HG02870 (cell line): ENCODE measurements at regions not wholly inside any gene's neighbourhood (a gene's known extent, or its start where the extent isn't known, plus 50 kb on each side); places are given as distances from the start of the nearest gene placed in this dataset.

Source experiments
- ATAC-seq: cut with Tn5 transposase; IDR thresholded peaks from one replicate; pipeline ENCODE4 v1.9.1; 2021; ENCODE audit warnings: mild to moderate bottlenecking, moderate library complexity; ENCODE audit not compliant: unreplicated experiment

DNA sequence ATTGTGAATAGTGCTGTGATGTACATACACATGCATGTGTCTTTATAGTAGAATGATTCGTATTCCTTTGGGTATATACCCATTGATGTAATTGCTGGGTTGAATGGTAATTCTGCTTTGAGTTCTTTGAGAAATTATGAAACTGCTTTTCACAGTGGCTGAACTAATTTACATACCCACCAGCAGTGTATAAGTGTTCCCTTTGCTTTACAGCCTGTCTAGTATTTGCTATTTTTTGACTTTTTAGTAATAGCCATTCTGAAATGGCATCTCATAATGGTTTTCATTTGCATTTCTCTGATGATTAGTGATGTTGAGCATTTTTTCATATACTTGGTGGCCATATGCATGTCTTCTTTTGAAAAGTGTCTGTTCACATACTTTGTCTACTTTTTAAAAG, 54.5 kb upstream of the FAM78B start:
- no peak for ATAC-seq

GRCh38 chr1:166233750-166234366, 67.1 kb upstream of the FAM78B start:
- no peak for ATAC-seq

DNA sequence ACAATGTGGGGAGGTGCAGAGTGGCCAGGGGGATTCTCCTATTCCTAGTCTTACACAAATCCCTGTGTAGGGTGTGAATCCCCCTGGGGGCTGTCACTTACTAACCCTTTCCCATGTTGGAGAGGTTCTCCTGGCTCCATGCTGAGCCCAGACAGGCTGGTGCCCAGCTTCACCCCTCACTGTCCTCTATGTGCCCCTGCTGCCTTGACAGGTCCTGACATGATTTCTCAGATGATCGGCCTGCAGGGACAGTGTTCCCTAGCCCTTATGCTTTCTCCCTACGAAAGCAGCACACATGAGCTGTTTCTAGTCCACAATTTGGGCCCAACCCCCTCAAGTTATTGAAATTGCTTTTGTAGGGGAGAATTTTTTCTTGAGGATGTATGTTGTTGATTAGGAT, 68.9 kb upstream of the FAM78B start:
- ATAC-seq, result no peak

- ATAC-seq, result no peak
Observed at GRCh38 chr1:166237675-166238074, 70.9 kb upstream of the FAM78B start.

GRCh38 chr1:166253076-166253779, 86.4 kb upstream of the FAM78B start:
- ATAC-seq, result no peak

- ATAC-seq, result no peak
Observed at GRCh38 chr1:166258017-166258416, 91.2 kb upstream of the FAM78B start.

GRCh38 chr1:166261511-166261910, 94.7 kb upstream of the FAM78B start:
- no peak for ATAC-seq

- no peak for ATAC-seq
Observed at GRCh38 chr1:166270476-166271150, 103.8 kb upstream of the FAM78B start.

GRCh38 chr1:166271151-166271538, 104.3 kb upstream of the FAM78B start:
- no peak for ATAC-seq

- ATAC-seq, result peak; percentile 81
Observed at GRCh38 chr1:166272155-166272554, 105.4 kb upstream of the FAM78B start.

DNA sequence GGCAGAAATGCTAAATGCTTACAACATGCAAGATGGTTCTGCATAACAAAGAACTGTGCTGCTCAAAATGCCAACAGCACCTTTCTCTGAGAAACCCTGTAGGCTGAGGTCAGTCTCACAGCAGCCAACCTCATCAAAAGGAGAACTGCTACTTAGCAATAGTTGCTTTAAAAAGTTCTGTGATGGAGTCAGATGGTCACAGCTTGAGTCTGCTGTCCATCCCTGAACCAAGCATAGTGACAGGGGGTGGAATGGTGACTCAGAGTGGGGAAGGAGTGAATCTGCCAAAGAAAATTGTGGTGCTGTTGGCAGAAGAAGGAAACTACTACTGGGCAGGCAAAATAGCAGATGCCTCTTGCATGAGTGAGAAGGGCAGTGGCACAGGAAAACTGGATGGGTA, 106.0 kb upstream of the FAM78B start:
- ATAC-seq, result no peak

GRCh38 chr1:166273618-166274017, 106.8 kb upstream of the FAM78B start:
- no peak for ATAC-seq

GRCh38 chr1:166282391-166283137, 115.8 kb upstream of the FAM78B start:
- ATAC-seq, result no peak

DNA sequence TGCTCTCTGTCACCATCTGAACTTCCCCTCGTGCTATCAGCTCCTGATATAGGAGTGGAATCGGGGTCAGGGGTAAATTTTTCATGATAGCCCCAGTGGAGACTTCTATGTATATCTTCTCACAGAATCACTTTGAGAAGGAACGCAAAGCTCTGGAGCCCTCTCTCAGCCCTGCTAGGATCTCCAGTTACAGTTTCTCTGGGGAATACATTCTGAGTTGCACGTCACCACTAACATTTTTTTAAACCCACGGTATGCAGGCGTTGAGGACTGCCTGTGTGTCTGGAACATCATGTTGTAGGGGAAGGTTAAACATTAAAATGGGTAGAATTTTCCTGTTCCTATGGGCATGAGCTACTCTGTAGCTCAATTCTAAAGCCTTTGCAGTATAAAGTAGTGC, 116.4 kb upstream of the FAM78B start:
- no peak for ATAC-seq

- ATAC-seq, result no peak
Observed at GRCh38 chr1:166283600-166283999, 116.8 kb upstream of the FAM78B start.

- no peak for ATAC-seq
Observed at GRCh38 chr1:166289309-166290050, 122.7 kb upstream of the FAM78B start.

DNA sequence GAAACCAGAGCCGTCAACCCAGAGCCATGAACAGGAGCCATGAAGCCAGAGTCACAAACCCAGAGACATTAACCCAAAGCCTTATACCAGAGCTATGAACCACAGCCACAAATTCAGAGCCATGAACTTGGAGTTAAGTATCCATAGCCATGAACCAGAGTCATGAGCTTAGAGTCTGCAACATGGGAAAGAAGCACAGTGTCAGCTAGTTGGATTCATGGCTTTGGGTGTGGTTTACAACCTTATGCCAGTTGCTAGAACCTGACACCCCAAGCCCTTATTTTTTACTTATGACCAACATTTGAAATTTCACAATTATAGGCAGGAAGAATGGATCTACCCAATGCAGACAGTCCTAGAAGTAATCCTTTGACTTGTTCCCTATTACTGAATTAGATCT, 128.9 kb upstream of the FAM78B start:
- no peak for ATAC-seq

DNA sequence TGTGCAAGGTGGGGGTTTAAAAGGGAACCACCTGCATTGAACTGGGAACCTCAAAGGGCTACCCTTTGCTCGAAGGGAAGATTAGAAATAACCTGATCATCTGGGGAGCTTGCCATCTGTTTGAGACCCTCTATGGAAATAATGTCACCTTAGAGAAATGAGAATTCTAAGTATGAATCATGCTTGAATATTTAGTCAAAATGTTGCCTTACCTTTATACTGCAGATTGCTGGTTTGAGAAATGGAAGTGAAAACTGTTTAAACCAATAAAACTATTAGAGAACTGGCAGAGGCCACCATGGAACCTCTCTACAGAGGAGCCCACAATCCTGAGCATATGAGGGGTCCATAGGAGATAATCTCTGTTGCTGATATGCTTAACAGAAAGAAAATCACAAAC, 131.2 kb upstream of the FAM78B start:
- peak; percentile 82 for ATAC-seq

- no peak for ATAC-seq
Observed at GRCh38 chr1:166300767-166301166, 134.0 kb upstream of the FAM78B start.

- peak; percentile 48 for ATAC-seq
Observed at GRCh38 chr1:166302989-166303758, 136.4 kb upstream of the FAM78B start.
